Panc1 (cell line): ENCODE measurements at regions not wholly inside any gene's neighbourhood (a gene's known extent, or its start where the extent isn't known, plus 50 kb on each side); places are given as distances from the start of the nearest gene placed in this dataset.

ENCODE experiments used
- ATAC-seq: fragments of 200-7000 bp; cut with Tn5 transposase; 2 replicates; pipeline ENCODE4 v1.9.1; 2020; ENCODE audit warnings: mild to moderate bottlenecking, moderate library complexity
- BruUV-seq: library from RNA; stranded (reverse); fragments of 400-500 nt; replicated peaks from 2 replicates; lab custom pipeline; 2021; lab: Mats Ljungman, UMichigan
- CTCF ChIA-PET: fragments of 300-600 bp; sonication (Branson Sonifier 250); formaldehyde crosslinking; loops from one replicate; lab custom pipeline; 2022; ENCODE audit warnings: antibody characterized with exemption; lab: Charles Lee
- POLR2A ChIA-PET: fragments of 300-600 bp; sonication (Branson Sonifier 250); formaldehyde crosslinking; loops from one replicate; lab custom pipeline; 2022; ENCODE audit warnings: antibody characterized with exemption; lab: Charles Lee
- DNase-seq: peaks from one replicate; pipeline ENCODE4 v3.0.0-alpha.2; 2010; ENCODE audit warnings: low read depth, low spot score
- H3K27ac ChIP-seq: 2 replicates; pipeline ENCODE4 v1.5.1; 2011; ENCODE audit warnings: mild to moderate bottlenecking, low read length, inconsistent platforms
- H3K27me3 ChIP-seq: fragments of 200-500 bp; sonication (Bioruptor generic); 2 replicates; pipeline ENCODE4 v1.6.0; 2014; ENCODE audit warnings: low read length, inconsistent platforms; ENCODE audit not compliant: control insufficient read depth, insufficient read depth
- H3K36me3 ChIP-seq: fragments of 200-500 bp; sonication (Bioruptor generic); 2 replicates; pipeline ENCODE4 v1.5.1; 2014; ENCODE audit warnings: inconsistent platforms, mild to moderate bottlenecking, low read length, moderate library complexity; ENCODE audit not compliant: control insufficient read depth, insufficient read depth
- H3K4me1 ChIP-seq: 2 replicates; pipeline ENCODE4 v1.5.1; 2011; ENCODE audit warnings: inconsistent platforms, mild to moderate bottlenecking, low read length, moderate library complexity; ENCODE audit not compliant: control insufficient read depth, insufficient read depth
- H3K4me3 ChIP-seq, 2 experiments: 2 replicates each; pipeline ENCODE4 v1.5.1; 2011 to 2012; ENCODE audit warnings: low read depth in 2 of 2, low read length in 2 of 2, mild to moderate bottlenecking in 2 of 2, inconsistent platforms in 1 of 2, moderate library complexity in 1 of 2
- H3K9me3 ChIP-seq: fragments of 200-500 bp; sonication (Bioruptor generic); 2 replicates; pipeline ENCODE4 v1.5.1; 2014; ENCODE audit warnings: low read depth, mild to moderate bottlenecking, inconsistent platforms, low read length, moderate library complexity; ENCODE audit not compliant: control insufficient read depth, insufficient read depth
- CTCF ChIP-seq: fragments of 450-650 bp; IDR thresholded peaks from 2 replicates; pipeline ENCODE4 v1.5.1; 2017; ENCODE audit warnings: mild to moderate bottlenecking
- POLR2AphosphoS5 ChIP-seq: IDR thresholded peaks from 2 replicates; pipeline ENCODE4 v1.6.1; 2012; ENCODE audit warnings: mild to moderate bottlenecking, low read depth, low read length, moderate library complexity
- REST ChIP-seq, 2 experiments: IDR thresholded peaks; 2 replicates each; pipeline ENCODE4 v1.6.1; 2011 to 2012; ENCODE audit warnings: low read depth in 2 of 2, control low read depth in 1 of 2, low read length in 1 of 2, mild to moderate bottlenecking in 1 of 2, moderate library complexity in 1 of 2; ENCODE audit not compliant: insufficient read depth in 1 of 2
- SIN3A ChIP-seq: IDR thresholded peaks from 2 replicates; pipeline ENCODE4 v1.6.1; 2012; ENCODE audit warnings: low read depth, mild to moderate bottlenecking, low read length, moderate library complexity, borderline replicate concordance; ENCODE audit not compliant: insufficient read depth
- TCF7L2 ChIP-seq: IDR thresholded peaks from 2 replicates; pipeline ENCODE4 v1.6.1; 2011; ENCODE audit warnings: mild to moderate bottlenecking, low read depth, low read length, inconsistent platforms
- in situ Hi-C: cut with HindIII; loops from 2 replicates; pipeline ENCODE4 v1.10.0; 2016; ENCODE audit warnings: low sequenced_read_pairs, low pct_unique_long_range_greater_than_20kb
- intact Hi-C: fragments of 100-400 bp; cut with micrococcal nuclease; formaldehyde crosslinking; loops from one replicate; pipeline ENCODE4 v1.10.0; 2022; ENCODE audit not compliant: unreplicated experiment

- H3K27ac ChIP-seq: no peak overlapping the region
- CTCF ChIA-PET: no interaction called here
- intact Hi-C loops (no loop called here), in situ Hi-C loops (no loop called here)
- no peaks in the 10 kb centered on the region for H3K9me3 ChIP-seq
- DNase-seq: no peak
- H3K36me3 ChIP-seq: no peaks in the 10 kb centered on the region
- peaks cover 3% of the 10 kb centered on the region; the same call in 1 of the 2 replicates for H3K27me3 ChIP-seq
- H3K4me1 ChIP-seq: no peaks in the 10 kb centered on the region
- POLR2A ChIA-PET: no interaction called here
- TF ChIP-seq REST (IDR thresholded peaks at IDR 0.05; ENCODE audit: insufficient read depth in 1 of 2, low read depth in 2 of 2, low read length in 1 of 2) (no peak), TCF7L2 (no peak), SIN3A (no peak), CTCF (no peak), POLR2AphosphoS5 (no peak)
- H3K4me3 ChIP-seq: no peak overlapping the region
- no peak for ATAC-seq
- BruUV-seq: no TSS peak
Measured at GRCh38 chr2:8490166-8490721, 191.6 kb upstream of the ID2 start.

- CTCF ChIA-PET: no interaction called here
- no peak for ATAC-seq
Measured at GRCh38 chr2:8491296-8492027, 190.4 kb upstream of the ID2 start.

More at GRCh38 chr2:8491296-8492027, 190.4 kb upstream of the ID2 start:
- Histone ChIP-seq H3K27me3 (peaks cover 3% of the 10 kb centered on the region; the same call in 1 of the 2 replicates), H3K4me1 (no peaks in the 10 kb centered on the region), H3K4me3 (no peak overlapping the region), H3K27ac (no peak overlapping the region), H3K36me3 (no peaks in the 10 kb centered on the region), H3K9me3 (no peaks in the 10 kb centered on the region)
- BruUV-seq: no TSS peak
- TF ChIP-seq CTCF (no peak), REST (IDR thresholded peaks at IDR 0.05; ENCODE audit: insufficient read depth in 1 of 2, low read depth in 2 of 2, low read length in 1 of 2) (no peak), TCF7L2 (no peak), SIN3A (no peak), POLR2AphosphoS5 (no peak)
- POLR2A ChIA-PET: no interaction called here
- in situ Hi-C loops: no loop called here
- DNase-seq: no peak
- intact Hi-C loops: no loop called here
